HG03354 (cell line): ENCODE measurements at regions not wholly inside any gene's neighbourhood (a gene's known extent, or its start where the extent isn't known, plus 50 kb on each side); places are given as distances from the start of the nearest gene placed in this dataset.
A peak's percentile ranks its signal among the peaks of the same experiment; 100 is the strongest.

Experiments
- ATAC-seq: cut with Tn5 transposase; IDR thresholded peaks from one replicate; pipeline ENCODE4 v1.9.1; 2021; ENCODE audit warnings: mild to moderate bottlenecking; ENCODE audit not compliant: unreplicated experiment, poor library complexity, severe bottlenecking

GRCh38 chr17:14790521-14790920 is 474.6 kb downstream of the PMP22 start:
- ATAC-seq: peak; percentile 74

DNA sequence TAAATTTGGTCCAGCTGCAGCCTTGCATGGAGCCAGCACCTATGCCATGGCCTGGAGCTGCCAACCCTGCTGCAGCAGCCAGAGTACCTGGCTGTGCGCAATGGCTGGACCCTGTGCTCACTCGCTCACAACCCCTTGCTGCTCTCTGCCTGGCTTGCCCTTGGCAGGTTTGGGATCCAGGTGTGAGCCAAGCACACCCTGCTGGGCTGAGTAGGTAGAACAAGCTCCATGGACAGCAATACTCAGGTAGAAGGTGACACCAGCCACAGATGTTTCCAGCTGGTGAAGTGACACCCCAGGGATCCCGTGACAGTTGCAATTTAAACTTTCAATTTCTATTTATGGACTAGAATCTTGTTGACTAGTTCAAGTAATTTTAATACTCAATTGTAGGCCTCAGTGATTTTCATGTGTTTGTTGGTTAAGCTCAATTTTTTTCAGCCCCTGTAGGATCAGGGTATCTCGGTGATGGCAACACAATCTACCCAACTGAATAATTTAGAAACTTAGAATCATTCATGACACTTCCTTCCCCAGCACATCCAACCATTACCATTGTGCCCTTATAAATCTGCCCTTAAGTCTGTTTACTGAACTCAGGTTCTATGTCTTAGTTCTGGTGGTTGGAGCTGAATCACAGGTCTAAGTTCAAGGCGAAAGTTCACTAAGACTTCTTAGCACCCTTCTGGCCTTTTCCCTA is 480.0 kb downstream of the PMP22 start:
- peak; percentile 90 for ATAC-seq

DNA sequence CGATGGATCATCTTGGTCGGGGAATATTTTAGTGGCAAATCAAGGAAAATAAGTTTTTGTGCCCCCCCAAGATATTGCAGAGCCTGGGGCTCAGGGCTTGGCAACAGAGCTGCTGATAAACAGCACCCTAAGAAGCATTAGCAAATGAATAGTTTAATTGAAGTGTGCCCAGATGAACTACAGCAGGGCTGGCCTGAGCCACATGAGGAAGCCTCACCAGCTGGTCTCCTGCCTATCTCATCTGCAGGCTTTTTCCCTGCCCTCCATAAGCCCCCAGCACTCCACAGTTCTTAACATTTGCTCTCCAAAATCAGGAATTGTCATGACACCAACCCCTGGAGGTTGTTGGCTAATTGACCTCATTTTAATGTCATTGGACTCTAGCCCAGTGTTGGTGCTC is 480.2 kb downstream of the HS3ST3B1 start:
- no peak for ATAC-seq

GRCh38 chr17:14780097-14780651 is 479.3 kb downstream of the HS3ST3B1 start:
- no peak for ATAC-seq

GRCh38 chr17:14779241-14779640 is 478.4 kb downstream of the HS3ST3B1 start:
- no peak for ATAC-seq

DNA sequence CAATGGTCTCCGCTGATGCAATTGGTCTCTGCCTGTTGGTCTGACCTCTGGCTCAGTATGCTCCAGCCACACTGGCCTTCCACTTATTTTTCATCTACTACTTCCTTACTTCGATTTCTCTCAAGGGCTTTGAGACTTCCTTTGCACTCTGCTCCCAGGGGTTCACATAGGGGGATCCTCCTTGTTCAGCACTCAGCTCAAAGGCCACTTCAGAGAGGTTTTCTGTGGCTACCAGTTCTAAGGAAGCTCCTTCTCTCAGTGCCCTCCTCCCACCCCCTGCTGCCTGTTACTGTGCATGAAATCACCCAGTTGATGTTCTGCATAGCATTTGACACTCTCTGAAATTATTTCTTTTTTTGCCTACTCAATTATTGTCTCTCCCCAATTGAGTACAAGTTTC is 476.4 kb downstream of the HS3ST3B1 start:
- ATAC-seq: no peak

- no peak for ATAC-seq
These were observed 475.9 kb downstream of the HS3ST3B1 start for GRCh38 chr17:14776791-14777190.

DNA sequence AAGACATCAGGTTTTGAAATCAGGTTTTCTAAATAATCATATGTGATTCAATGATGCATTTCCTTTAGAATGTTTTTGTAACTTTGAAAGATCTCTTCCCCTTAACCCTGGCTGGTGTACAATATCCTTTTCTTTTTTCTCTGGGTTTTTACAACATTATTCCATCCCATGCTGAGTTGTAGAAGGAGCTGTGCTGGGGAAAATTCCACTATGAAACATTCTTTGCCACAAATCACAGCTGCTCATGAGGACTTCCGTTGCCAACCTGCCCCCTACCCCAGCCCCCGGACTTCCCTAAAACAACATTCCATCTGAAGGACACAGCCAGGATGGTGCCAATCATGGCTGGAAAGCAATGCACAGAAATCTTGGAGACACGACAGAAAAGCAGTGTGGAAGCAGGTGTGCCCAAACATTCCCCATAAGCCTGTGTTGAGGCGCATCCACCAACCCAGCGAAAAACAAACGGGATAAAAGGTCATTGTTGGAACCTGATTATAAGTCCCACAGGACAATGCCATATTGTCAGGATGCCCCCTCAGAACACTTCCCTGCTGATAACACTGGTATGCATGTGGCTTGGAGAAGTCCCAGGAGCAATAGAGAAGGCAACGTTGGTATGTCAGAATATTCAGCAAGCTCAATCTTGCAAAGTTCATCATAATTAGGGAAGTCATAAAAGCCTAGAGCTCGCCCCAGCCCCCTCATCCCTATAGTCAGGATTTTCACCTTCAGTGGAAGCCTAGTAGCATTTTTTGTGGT is 475.0 kb downstream of the HS3ST3B1 start:
- no peak for ATAC-seq

DNA sequence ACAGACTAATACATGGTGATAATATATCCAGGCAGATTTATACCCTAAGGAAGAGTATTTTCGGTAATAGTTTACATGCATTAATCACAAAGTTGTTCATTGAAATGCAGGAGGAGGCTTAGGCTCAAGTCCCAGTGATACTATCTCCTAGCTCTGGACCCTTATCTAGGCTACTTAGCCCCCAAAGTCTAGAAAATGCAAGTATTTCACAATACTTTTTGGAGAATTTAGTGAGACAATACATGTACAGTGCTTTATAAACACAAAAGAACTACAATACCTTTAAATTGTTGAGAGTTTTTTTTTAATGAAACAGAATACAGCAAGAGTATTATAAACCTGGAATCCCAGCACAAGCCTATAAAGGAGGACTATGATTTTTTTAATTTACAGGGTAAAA is 473.9 kb downstream of the HS3ST3B1 start:
- no peak for ATAC-seq

GRCh38 chr17:14772776-14773175 is 471.9 kb downstream of the HS3ST3B1 start:
- no peak for ATAC-seq

DNA sequence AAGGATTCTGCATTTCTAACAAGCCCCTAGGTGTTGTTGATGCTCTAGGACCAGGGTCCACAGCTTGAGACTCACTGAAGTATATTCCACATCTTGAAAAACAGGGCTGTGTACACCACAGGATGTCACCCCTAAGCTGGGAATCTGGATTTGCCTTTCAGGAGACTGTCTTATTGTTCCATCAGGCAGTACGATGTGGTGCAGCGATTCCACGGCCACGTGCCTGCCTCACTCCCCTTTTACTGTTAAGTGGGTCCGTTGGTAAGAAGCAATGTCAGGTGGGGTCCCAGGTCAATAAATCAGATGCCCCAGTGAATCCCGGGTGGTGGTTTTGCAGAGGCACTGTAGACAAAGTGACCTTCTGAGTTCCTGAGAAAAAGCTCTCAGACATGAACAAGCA is 470.7 kb downstream of the HS3ST3B1 start:
- ATAC-seq: no peak

GRCh38 chr17:14768923-14769322 is 468.0 kb downstream of the HS3ST3B1 start:
- no peak for ATAC-seq

DNA sequence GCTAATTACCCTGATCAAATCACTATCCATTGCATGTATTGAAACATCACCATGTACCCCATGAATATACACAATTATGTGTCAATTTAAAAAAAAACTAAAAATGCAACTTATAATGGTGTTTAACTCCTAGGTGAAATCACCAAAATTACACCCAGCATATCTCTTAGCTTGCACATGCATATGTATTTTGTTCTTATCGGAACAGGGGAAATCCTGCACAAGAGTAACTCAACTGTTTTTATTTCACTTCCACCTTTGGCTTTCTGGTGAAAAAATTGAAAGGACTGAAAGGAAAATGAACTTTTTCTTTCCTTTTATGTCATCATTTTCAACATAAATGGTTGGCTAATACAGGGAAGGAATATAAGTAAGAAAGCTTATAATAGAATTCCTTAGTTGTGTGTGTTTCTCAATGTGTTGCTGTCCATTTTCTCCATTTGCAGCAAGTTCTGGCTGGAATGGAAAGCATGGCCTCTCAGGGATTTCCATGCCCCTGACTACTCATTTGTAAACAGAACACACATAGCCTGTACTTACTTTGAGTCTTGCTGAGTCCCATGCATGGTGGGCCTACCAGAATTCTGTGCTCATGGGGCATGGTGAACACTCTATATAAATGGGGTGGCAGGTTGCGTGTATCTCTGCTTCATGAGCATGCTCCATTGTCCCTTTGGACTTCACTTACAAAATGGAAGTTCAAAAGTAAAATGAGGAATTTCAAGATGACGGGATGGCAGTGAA is 462.0 kb downstream of the HS3ST3B1 start:
- no peak for ATAC-seq

DNA sequence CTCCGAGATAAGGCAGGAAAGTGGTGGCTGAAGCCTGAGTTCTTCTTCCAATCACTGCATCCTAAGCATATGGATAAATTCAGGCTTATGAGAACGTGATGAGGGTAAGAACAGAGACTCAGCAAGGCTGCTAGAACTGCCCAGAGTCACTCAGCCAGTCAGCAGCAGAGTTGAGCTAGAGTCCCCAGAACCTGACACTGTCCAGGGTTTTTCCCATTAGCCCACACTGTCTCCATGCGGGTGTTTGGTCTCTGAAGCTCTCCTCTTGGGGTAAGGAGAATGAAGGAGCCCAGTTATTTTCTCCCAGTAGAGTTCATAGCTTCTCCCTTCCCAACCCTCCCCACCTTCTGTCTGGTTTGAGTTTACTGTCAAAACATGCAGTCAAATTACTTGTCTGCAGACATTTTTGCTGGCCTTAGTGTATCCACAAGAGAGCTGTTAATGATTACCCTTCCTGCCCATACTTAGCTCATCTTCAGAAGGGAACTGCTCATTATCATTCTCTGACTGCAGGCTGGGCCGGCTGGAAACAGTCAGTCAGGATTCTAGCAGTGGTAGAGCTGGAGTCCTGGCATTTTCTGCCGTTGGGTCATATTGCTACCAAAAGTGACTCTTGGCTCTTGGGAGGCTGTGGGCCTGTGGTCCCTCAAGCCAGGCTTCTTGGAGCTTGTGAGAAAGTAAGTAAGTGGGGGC is 460.0 kb downstream of the HS3ST3B1 start:
- peak; percentile 63 for ATAC-seq

- ATAC-seq: peak; percentile 76
These were observed 459.3 kb downstream of the HS3ST3B1 start for GRCh38 chr17:14760212-14760611.

DNA sequence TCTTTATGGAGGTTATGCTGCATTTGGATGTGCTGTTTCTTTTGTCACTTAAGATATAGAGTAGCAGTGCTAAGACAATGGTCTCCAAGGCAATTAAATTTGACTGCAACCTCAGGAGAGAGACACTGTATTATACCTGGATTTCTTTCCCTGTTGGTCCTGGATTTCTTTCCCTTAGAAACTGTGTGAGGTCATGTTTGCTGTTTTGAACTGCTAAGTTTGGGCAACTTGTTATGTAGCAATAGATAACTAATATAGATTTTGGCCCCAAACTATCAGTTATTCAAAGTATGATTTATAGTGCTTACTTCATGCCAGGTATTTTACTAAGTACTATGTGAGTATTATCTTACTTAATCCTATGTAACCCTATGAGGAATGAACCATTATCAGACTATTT is 458.4 kb downstream of the HS3ST3B1 start:
- no peak for ATAC-seq

DNA sequence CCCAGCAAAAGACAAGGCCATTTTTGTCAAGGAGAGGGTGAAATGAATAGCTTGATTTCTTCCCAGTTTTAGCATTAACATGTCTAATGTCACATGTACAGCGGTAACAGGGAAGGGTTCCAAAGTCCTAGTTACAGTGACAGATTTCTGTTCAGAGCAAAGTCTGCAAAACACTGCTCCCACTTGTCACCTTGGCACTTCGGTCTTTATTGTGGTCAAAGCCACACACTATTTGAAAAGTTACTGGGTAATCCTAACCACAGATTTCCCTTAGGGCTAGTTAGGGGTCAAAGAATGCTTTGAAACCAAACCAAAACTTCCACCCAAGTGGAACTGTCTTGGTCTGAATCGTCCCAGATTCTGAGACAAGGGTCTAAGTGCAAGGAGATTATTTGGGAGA is 455.6 kb downstream of the HS3ST3B1 start:
- peak; percentile 34 for ATAC-seq

DNA sequence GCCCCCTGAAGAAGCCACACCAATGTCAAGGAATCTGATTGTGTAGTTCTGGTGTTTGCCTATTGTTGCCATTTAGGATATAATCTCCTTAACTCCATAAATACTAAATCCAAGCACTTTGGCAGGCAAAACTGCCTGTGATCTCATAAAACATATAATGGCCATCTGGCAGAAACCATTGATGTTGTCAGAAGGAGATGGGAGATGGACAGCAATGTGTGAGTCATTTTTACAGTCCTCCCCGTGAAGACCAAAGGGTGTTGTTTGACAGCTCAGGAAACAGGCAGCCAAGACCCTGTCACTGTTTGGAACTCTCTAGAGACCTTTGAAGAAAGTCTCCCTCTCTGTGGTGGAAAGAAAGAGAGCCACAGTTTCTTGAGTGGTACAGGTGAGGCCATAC is 454.1 kb downstream of the HS3ST3B1 start:
- ATAC-seq: no peak

DNA sequence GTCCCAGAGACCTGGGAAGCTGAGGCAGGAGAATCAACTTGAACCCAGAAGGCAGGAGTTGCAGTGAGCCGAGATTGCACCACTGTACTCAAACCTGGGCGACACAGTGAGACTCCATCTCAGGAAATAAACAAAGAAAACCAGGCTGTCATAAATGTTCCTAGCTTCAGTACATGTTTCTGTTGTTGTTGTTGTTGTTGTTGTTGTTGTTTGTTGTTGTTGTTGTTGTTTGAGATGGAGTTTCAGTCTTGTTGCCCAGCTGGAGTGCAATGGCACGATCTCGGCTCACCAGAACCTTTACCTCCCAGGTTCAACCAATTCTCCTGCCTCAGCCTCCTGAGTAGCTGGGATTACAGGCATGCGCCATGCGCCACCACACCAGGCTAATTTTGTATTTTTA is 452.5 kb downstream of the HS3ST3B1 start:
- ATAC-seq: no peak

DNA sequence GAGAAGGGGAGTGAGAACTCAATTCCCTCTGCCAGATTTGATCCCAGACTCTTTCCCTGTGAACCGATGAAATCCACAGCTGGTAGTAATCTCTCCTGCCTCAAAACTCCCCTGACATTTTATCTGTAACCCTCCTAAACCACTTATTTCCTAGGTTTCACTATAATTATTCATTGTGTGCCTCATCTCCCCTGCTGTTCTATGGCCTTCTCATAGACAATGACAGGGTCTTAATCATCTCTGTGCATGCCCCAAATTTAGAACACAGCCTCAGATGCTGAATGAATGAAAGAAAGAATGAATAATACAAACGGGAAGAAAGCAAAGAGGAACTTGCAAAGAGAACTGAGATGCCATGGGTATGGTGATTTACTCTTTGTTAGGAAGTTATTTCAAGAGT is 451.1 kb downstream of the HS3ST3B1 start:
- no peak for ATAC-seq
